Uterus (tissue), 3 donors: ENCODE measurements at regions not wholly inside any gene's neighbourhood (a gene's known extent, or its start where the extent isn't known, plus 50 kb on each side); places are given as distances from the start of the nearest gene placed in this dataset.

Experiments
- DNase-seq, 2 donors: peaks; one replicate each; pipeline ENCODE4 v3.0.0-alpha.2; 2019 to 2020
- H3K27ac ChIP-seq, 2 donors: fragments of 200-600 bp; sonication (generic); 1 replicate in 1 of 2; 2 replicates in 1 of 2; pipeline ENCODE4 v1.5.1; 2016 to 2018
- H3K27me3 ChIP-seq, 2 donors: fragments of 200-600 bp; sonication (generic); one replicate each; pipeline ENCODE4 v1.5.1; 2018 to 2019; ENCODE audit warnings: control low read depth in 1 of 2
- H3K36me3 ChIP-seq, 2 donors: fragments of 200-600 bp; sonication (generic); one replicate each; pipeline ENCODE4 v1.5.1; 2019; ENCODE audit warnings: control low read depth in 1 of 2
- H3K4me1 ChIP-seq, 2 donors: fragments of 200-600 bp; sonication (generic); one replicate each; pipeline ENCODE4 v1.5.1; 2018 to 2019; ENCODE audit warnings: control low read depth in 1 of 2
- H3K4me3 ChIP-seq, 2 donors: fragments of 200-600 bp; sonication (generic); 1 replicate in 1 of 2; 2 replicates in 1 of 2; pipeline ENCODE4 v1.5.1; 2018 to 2019; ENCODE audit warnings: mild to moderate bottlenecking in 1 of 2
- H3K9me3 ChIP-seq, 2 donors: fragments of 200-600 bp; sonication (generic); one replicate each; pipeline ENCODE4 v1.5.1; 2019; ENCODE audit warnings: control low read depth in 1 of 2
- CTCF ChIP-seq, 4 experiments: fragments of 200-600 bp in 2 of 4; fragments of 450-650 bp in 2 of 4; sonication (generic) in 2 of 4; IDR thresholded peaks; one replicate each; pipeline ENCODE4 v1.5.1; 2016 to 2019; ENCODE audit warnings: antibody characterized with exemption in 4 of 4, mild to moderate bottlenecking in 2 of 4, moderate library complexity in 1 of 4
- POLR2A ChIP-seq, 2 donors: fragments of 450-650 bp; IDR thresholded peaks; one replicate each; pipeline ENCODE4 v1.6.1; 2016; ENCODE audit warnings: antibody characterized with exemption in 2 of 2, mild to moderate bottlenecking in 1 of 2, moderate library complexity in 1 of 2
- intact Hi-C: fragments of 100-400 bp; cut with DNase I; formaldehyde crosslinking; loops from one replicate; pipeline ENCODE4 v1.15.1; 2023; ENCODE audit warnings: low total_unique reads
- donor health status: DM: yes; HTN: yes; CAD: no.

GRCh38 chrX:130990723-130991122, 67.4 kb upstream of the ARHGAP36 start:
- no peak for TF ChIP-seq CTCF (IDR thresholded peaks at IDR 0.05)
- no peak for TF ChIP-seq POLR2A (IDR thresholded peaks at IDR 0.05)
- H3K4me3 ChIP-seq: no peak overlapping the region
- DNase-seq: no peak
- H3K4me1 ChIP-seq: no peaks in the 10 kb centered on the region
- intact Hi-C loops: no loop called here
- no peak overlapping the region for H3K27ac ChIP-seq
- H3K9me3 ChIP-seq: no peaks in the 10 kb centered on the region
- H3K27me3 ChIP-seq: no peaks in the 10 kb centered on the region
- H3K36me3 ChIP-seq: no peaks in the 10 kb centered on the region

- H3K27ac ChIP-seq: no peak overlapping the region
- no peak overlapping the region for H3K4me3 ChIP-seq
- no peaks in the 10 kb centered on the region for H3K9me3 ChIP-seq
- intact Hi-C loops: no loop called here
- DNase-seq: no peak
- H3K36me3 ChIP-seq: no peaks in the 10 kb centered on the region
- no peaks in the 10 kb centered on the region for H3K4me1 ChIP-seq
- H3K27me3 ChIP-seq: no peaks in the 10 kb centered on the region
- TF ChIP-seq POLR2A (IDR thresholded peaks at IDR 0.05) (no peak), CTCF (IDR thresholded peaks at IDR 0.05) (no peak)
These were observed 63.5 kb upstream of the ARHGAP36 start for GRCh38 chrX:130994671-130995070.

- Histone ChIP-seq H3K27ac (no peak overlapping the region), H3K9me3 (no peaks in the 10 kb centered on the region), H3K27me3 (no peaks in the 10 kb centered on the region), H3K4me1 (no peaks in the 10 kb centered on the region), H3K36me3 (no peaks in the 10 kb centered on the region), H3K4me3 (no peak overlapping the region)
- DNase-seq: no peak
- intact Hi-C loops: no loop called here
- TF ChIP-seq POLR2A (IDR thresholded peaks at IDR 0.05): no peak
- TF ChIP-seq CTCF (IDR thresholded peaks at IDR 0.05): no peak
These were observed 62.7 kb upstream of the ARHGAP36 start for GRCh38 chrX:130995439-130995838.

GRCh38 chrX:130997314-130997713, 60.8 kb upstream of the ARHGAP36 start:
- H3K27me3 ChIP-seq: no peaks in the 10 kb centered on the region
- intact Hi-C loops: no loop called here
- no peaks in the 10 kb centered on the region for H3K36me3 ChIP-seq
- H3K27ac ChIP-seq: no peak overlapping the region
- TF ChIP-seq CTCF (IDR thresholded peaks at IDR 0.05) (no peak), POLR2A (IDR thresholded peaks at IDR 0.05) (no peak)
- H3K4me3 ChIP-seq: no peak overlapping the region
- H3K9me3 ChIP-seq: no peaks in the 10 kb centered on the region
- H3K4me1 ChIP-seq: no peaks in the 10 kb centered on the region
- no peak for DNase-seq

GRCh38 chrX:130999360-130999759, 58.8 kb upstream of the ARHGAP36 start:
- H3K4me1 ChIP-seq: no peaks in the 10 kb centered on the region
- no peak for DNase-seq
- H3K36me3 ChIP-seq: no peaks in the 10 kb centered on the region
- no peaks in the 10 kb centered on the region for H3K27me3 ChIP-seq
- no peak overlapping the region for H3K27ac ChIP-seq
- no peaks in the 10 kb centered on the region for H3K9me3 ChIP-seq
- no peak overlapping the region for H3K4me3 ChIP-seq
- intact Hi-C loops: no loop called here
- no peak for TF ChIP-seq POLR2A (IDR thresholded peaks at IDR 0.05)
- TF ChIP-seq CTCF (IDR thresholded peaks at IDR 0.05): no peak
